ENCODE measurements at regions not wholly inside any gene's neighbourhood (a gene's known extent, or its start where the extent isn't known, plus 50 kb on each side); places are given as distances from the start of the nearest gene placed in this dataset.

DNA sequence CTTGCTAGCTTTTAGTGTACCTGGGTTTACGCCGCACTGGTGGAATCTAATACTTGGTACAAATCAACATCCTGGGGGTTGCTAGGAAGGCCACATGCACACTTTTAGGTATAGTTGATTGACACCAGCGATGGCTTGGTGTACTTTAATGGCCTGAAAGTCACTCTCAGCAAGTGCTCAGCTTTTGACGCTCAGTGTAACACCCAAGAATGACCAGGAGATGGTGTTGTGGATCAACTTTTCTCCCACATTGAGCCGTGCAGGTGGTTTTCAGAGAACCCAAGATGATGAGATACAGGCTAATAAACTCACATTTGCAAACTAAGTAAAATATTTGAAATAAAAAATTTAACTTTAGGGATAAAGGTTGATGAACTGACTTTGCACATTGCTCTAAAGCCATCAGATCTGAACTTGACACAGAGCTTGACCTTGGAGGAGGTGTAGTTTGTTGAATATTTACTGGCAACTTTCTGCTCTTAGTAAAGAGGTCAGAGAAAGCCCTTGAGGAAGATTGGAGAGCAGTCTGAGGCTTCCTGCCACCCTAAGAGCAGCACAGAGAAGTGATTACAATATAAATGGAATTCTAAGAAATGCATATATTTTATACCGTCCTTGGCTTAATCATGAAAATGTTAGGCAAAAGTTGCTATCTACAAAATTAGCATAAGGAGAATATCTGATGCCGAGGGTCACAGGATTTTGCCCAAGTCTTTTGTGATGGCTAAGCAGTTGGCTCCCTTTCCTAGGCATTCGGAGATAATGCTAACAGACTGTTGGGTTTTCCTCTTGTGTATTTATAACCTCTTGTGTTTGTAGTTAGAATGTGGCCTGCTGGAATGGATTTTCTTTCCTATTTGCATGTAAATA, 143.4 kb upstream of the RASGRP1 start:
- Histone ChIP-seq H3K4me3 (ENCODE audit: low read depth, low read length) (no peak overlapping the region), H3K36me3 (replicated peaks) (no peaks in the 10 kb centered on the region), H3K27me3 (replicated peaks) (no peaks in the 10 kb centered on the region), H3K27ac (no peak overlapping the region)
- in situ Hi-C loops (cut with HindIII; ENCODE audit: low pct_ligation_motif_present, low sequenced_read_pairs), result no loop called here
- DNase-seq, result peak; percentile 63
- TF ChIP-seq, protein P1, sequence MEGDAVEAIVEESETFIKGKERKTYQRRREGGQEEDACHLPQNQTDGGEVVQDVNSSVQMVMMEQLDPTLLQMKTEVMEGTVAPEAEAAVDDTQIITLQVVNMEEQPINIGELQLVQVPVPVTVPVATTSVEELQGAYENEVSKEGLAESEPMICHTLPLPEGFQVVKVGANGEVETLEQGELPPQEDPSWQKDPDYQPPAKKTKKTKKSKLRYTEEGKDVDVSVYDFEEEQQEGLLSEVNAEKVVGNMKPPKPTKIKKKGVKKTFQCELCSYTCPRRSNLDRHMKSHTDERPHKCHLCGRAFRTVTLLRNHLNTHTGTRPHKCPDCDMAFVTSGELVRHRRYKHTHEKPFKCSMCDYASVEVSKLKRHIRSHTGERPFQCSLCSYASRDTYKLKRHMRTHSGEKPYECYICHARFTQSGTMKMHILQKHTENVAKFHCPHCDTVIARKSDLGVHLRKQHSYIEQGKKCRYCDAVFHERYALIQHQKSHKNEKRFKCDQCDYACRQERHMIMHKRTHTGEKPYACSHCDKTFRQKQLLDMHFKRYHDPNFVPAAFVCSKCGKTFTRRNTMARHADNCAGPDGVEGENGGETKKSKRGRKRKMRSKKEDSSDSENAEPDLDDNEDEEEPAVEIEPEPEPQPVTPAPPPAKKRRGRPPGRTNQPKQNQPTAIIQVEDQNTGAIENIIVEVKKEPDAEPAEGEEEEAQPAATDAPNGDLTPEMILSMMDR (IDR thresholded peaks at IDR 0.05; ENCODE audit: low read depth, low read length, missing control alignments), result peak; percentile 87

DNA sequence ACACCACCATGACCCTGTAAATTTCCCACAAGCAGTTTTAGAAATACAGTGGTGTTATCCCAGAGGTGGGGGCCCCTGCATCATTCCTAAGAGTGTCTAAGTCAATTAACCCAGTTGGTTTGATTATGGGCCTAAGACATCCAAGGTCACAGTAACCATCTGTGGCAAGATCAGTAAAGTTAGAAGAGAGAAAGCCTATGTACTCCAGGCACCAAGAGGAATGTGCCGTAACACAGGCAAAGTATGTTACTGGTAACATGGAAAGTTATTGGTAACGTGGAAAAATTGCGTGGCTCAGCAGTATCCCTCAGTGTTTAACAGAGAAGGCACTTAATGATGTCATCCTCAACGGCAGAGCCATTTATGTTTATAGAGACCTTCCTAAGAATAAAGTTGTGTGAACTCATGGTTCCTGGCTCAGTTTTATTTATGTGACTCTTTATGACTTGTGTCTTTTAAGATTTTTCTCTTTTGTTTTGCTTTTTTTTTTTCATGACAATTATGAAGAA, 144.1 kb upstream of the RASGRP1 start:
- H3K27me3 ChIP-seq (replicated peaks), result no peaks in the 10 kb centered on the region
- TF ChIP-seq, protein P1 (IDR thresholded peaks at IDR 0.05; ENCODE audit: low read depth, low read length, missing control alignments), result no peak
- no peak for DNase-seq
- H3K4me3 ChIP-seq (ENCODE audit: low read depth, low read length), result no peak overlapping the region
- no peaks in the 10 kb centered on the region for H3K36me3 ChIP-seq (replicated peaks)
- no peak overlapping the region for H3K27ac ChIP-seq
- in situ Hi-C loops (cut with HindIII; ENCODE audit: low pct_ligation_motif_present, low sequenced_read_pairs), result no loop called here

DNA sequence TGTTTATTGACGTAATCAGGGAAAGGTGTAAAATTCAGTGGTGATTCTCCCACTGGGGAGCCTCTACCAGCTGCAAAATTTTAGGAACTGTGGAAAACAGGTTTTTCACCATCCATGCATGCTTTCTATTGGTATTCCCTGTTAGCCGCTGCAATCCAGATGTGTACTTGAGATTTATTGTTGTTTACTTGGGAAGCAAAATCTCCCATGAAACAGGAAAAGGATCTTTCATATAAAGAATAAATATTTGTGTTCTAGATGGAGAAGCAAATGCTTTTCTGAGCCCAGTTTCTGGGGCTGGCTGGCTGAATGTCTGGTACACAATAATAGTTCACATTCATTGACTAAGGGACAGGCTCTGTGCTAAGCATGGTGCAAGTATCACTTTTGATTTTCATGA, 144.6 kb upstream of the RASGRP1 start:
- no peaks in the 10 kb centered on the region for H3K27me3 ChIP-seq (replicated peaks)
- H3K4me3 ChIP-seq (ENCODE audit: low read depth, low read length), result no peak overlapping the region
- in situ Hi-C loops (cut with HindIII; ENCODE audit: low pct_ligation_motif_present, low sequenced_read_pairs), result no loop called here
- no peak overlapping the region for H3K27ac ChIP-seq
- H3K36me3 ChIP-seq (replicated peaks), result no peaks in the 10 kb centered on the region
- TF ChIP-seq, protein P1 (IDR thresholded peaks at IDR 0.05; ENCODE audit: low read depth, low read length, missing control alignments), result no peak
- no peak for DNase-seq

DNA sequence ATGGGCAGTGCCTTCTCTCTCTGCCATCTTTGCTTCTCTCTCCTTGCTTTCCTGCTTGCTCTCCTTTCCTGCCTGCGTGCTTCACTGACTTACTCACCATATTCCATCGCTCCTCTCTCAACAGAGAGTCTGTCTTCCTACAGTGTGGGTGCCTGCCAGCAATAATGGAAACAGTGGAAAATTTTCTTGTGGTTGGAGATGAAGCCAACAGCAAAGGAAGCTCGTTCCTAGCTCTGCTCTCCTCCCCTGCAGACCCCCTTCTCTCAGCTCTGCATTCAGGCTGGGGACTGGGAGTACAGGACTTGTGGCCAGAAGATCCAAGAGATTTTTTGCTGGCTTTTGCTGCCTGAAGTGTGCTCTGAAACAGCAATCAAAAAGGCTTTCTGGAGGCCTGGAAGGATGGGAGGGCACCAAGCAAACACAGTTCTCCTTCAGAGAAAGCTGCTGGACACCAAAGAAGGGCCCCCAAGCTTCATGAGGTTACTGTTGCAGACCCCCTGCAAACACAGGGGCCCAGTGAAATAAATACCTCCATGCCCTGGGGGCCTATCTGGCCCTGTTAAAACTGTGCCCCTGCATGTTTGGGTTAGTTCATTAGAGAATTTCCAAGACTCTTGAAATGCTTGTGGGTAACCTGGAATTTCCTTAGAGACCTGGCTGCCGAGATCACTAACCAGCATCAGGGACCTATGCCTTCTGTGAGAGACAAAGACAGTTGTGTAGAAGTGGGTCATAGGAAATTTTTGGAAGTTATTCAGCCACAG, 149.9 kb upstream of the RASGRP1 start:
- TF ChIP-seq, protein P1 (IDR thresholded peaks at IDR 0.05; ENCODE audit: low read depth, low read length, missing control alignments), result no peak
- H3K4me3 ChIP-seq (ENCODE audit: low read depth, low read length), result no peak overlapping the region
- peak; percentile 92 for DNase-seq
- no peaks in the 10 kb centered on the region for H3K27me3 ChIP-seq (replicated peaks)
- peak overlapping the region; percentile 94 for H3K27ac ChIP-seq
- in situ Hi-C loops (cut with HindIII; ENCODE audit: low pct_ligation_motif_present, low sequenced_read_pairs), result no loop called here
- H3K36me3 ChIP-seq (replicated peaks), result no peaks in the 10 kb centered on the region

DNA sequence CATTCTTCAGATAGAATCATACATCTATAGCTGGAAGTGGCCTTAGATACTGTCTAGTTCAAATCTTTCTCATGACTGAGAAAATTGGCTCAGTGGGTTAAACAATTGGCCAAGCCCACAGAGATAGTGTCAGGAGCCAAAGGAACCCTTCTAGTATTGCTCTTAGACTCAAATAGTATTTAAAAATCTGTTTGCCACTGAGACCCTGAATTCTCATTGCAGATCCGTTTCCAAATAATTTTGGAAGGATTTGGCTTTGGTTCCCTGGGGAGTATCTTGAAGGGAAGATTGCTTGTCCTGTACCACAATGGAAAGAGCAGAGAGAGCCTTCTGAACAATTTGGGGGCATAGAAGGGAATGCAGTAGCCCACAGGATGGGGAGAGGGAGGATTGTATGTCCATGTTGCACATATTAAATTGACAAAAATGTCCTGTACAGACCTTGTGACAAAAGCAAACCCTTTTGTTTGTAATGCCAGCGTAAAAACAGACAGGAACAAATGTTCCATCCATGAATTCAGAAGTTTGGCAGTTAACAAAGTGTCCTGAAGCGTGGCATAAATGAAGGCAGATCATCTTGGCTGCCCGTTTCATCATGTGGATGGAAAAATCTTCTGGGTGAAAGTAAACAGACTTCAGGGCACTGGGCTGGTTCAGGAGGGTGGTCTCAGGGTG, 156.4 kb upstream of the RASGRP1 start:
- H3K4me3 ChIP-seq (ENCODE audit: low read depth, low read length), result no peak overlapping the region
- no peaks in the 10 kb centered on the region for H3K27me3 ChIP-seq (replicated peaks)
- no peaks in the 10 kb centered on the region for H3K36me3 ChIP-seq (replicated peaks)
- H3K27ac ChIP-seq, result no peak overlapping the region
- TF ChIP-seq, protein P1 (IDR thresholded peaks at IDR 0.05; ENCODE audit: low read depth, low read length, missing control alignments), result no peak
- in situ Hi-C loops (cut with HindIII; ENCODE audit: low pct_ligation_motif_present, low sequenced_read_pairs), result no loop called here
- DNase-seq, result no peak

Measured in brain microvascular endothelial cell (primary cell).